Peyer's patch (tissue), 4 donors: ENCODE measurements at regions not wholly inside any gene's neighbourhood (a gene's known extent, or its start where the extent isn't known, plus 50 kb on each side); places are given as distances from the start of the nearest gene placed in this dataset.
A peak's percentile ranks its signal among the peaks of the same experiment; 100 is the strongest.

Experiments used
- DNase-seq, 3 donors: peaks; one replicate each; pipeline ENCODE4 v3.0.0-alpha.2; 2017 to 2019
- H3K27ac ChIP-seq, 4 donors: fragments of 200-600 bp; sonication (generic); one replicate each; pipeline ENCODE4 v1.5.1; 2016 to 2019
- H3K27me3 ChIP-seq, 2 donors: fragments of 200-600 bp; sonication (generic); one replicate each; pipeline ENCODE4 v1.5.1; 2019
- H3K36me3 ChIP-seq, 3 donors: fragments of 200-600 bp; sonication (generic); one replicate each; pipeline ENCODE4 v1.5.1; 2016 to 2019
- H3K4me1 ChIP-seq, 4 donors: fragments of 200-600 bp; sonication (generic); one replicate each; pipeline ENCODE4 v1.5.1; 2016 to 2019
- H3K4me3 ChIP-seq, 4 donors: fragments of 200-600 bp; sonication (generic); 1 replicate in 3 of 4; 2 replicates in 1 of 4; pipeline ENCODE4 v1.5.1; 2016 to 2019; ENCODE audit warnings: mild to moderate bottlenecking in 1 of 4
- H3K9me3 ChIP-seq, 4 donors: fragments of 200-600 bp; sonication (generic); one replicate each; pipeline ENCODE4 v1.5.1; 2016 to 2019; ENCODE audit warnings: mild to moderate bottlenecking in 1 of 4
- CTCF ChIP-seq, 6 experiments: fragments of 450-650 bp in 4 of 6; fragments of 200-600 bp in 2 of 6; sonication (generic) in 1 of 6; IDR thresholded peaks; one replicate each; pipeline ENCODE4 v1.5.1; 2017 to 2019; ENCODE audit warnings: antibody characterized with exemption in 6 of 6, mild to moderate bottlenecking in 3 of 6, moderate library complexity in 1 of 6
- POLR2A ChIP-seq, 2 donors: fragments of 450-650 bp; IDR thresholded peaks; one replicate each; pipeline ENCODE4 v1.5.1; 2017; ENCODE audit warnings: antibody characterized with exemption in 2 of 2, mild to moderate bottlenecking in 2 of 2, moderate library complexity in 2 of 2

GRCh38 chr4:8738471-8738931 lies 133.1 kb downstream of the HMX1 start:
- no peak overlapping the region for H3K4me3 ChIP-seq
- no peaks in the 10 kb centered on the region for H3K36me3 ChIP-seq
- H3K4me1 ChIP-seq, result no peaks in the 10 kb centered on the region
- no peak overlapping the region for H3K27ac ChIP-seq
- TF ChIP-seq CTCF (IDR thresholded peaks at IDR 0.05), result no peak
- TF ChIP-seq POLR2A (IDR thresholded peaks at IDR 0.05), result no peak
- peak in 2 of 3 donors; percentile 19 to 28 for DNase-seq
- H3K9me3 ChIP-seq, result no peaks in the 10 kb centered on the region
- no peaks in the 10 kb centered on the region for H3K27me3 ChIP-seq

GRCh38 chr4:8737601-8738279 lies 133.9 kb downstream of the HMX1 start:
- no peaks in the 10 kb centered on the region for H3K4me1 ChIP-seq
- H3K27ac ChIP-seq, result no peak overlapping the region
- no peaks in the 10 kb centered on the region for H3K27me3 ChIP-seq
- no peak overlapping the region for H3K4me3 ChIP-seq
- H3K36me3 ChIP-seq, result no peaks in the 10 kb centered on the region
- peak in 2 of 3 donors; percentile 8 to 22 for DNase-seq
- TF ChIP-seq CTCF (IDR thresholded peaks at IDR 0.05) (no peak), POLR2A (IDR thresholded peaks at IDR 0.05) (no peak)
- no peaks in the 10 kb centered on the region for H3K9me3 ChIP-seq

GRCh38 chr4:8737075-8737474 lies 134.6 kb downstream of the HMX1 start:
- H3K4me1 ChIP-seq, result no peaks in the 10 kb centered on the region
- no peaks in the 10 kb centered on the region for H3K9me3 ChIP-seq
- no peaks in the 10 kb centered on the region for H3K36me3 ChIP-seq
- H3K4me3 ChIP-seq, result no peak overlapping the region
- H3K27ac ChIP-seq, result no peak overlapping the region
- DNase-seq, result peak in 2 of 3 donors; percentile 3 to 21
- no peak for TF ChIP-seq POLR2A (IDR thresholded peaks at IDR 0.05)
- TF ChIP-seq CTCF (IDR thresholded peaks at IDR 0.05), result no peak
- H3K27me3 ChIP-seq, result no peaks in the 10 kb centered on the region

GRCh38 chr4:8736090-8736825 lies 135.4 kb downstream of the HMX1 start:
- no peaks in the 10 kb centered on the region for H3K36me3 ChIP-seq
- TF ChIP-seq CTCF (IDR thresholded peaks at IDR 0.05) (no peak), POLR2A (IDR thresholded peaks at IDR 0.05) (no peak)
- DNase-seq, result peak in 1 of 3 donors; percentile 25
- no peak overlapping the region for H3K4me3 ChIP-seq
- no peak overlapping the region for H3K27ac ChIP-seq
- H3K4me1 ChIP-seq, result no peaks in the 10 kb centered on the region
- H3K27me3 ChIP-seq, result no peaks in the 10 kb centered on the region
- no peaks in the 10 kb centered on the region for H3K9me3 ChIP-seq

- TF ChIP-seq POLR2A (IDR thresholded peaks at IDR 0.05) (no peak), CTCF (IDR thresholded peaks at IDR 0.05) (no peak)
- peak in 1 of 3 donors; percentile 30 for DNase-seq
- Histone ChIP-seq H3K36me3 (no peaks in the 10 kb centered on the region), H3K9me3 (no peaks in the 10 kb centered on the region), H3K4me1 (no peaks in the 10 kb centered on the region), H3K27ac (no peak overlapping the region), H3K4me3 (no peak overlapping the region), H3K27me3 (no peaks in the 10 kb centered on the region)
Measured at GRCh38 chr4:8735236-8736089, 136.2 kb downstream of the HMX1 start.
